Trophoblast cell (in vitro differentiated cells and primary cell): ENCODE measurements at regions not wholly inside any gene's neighbourhood (a gene's known extent, or its start where the extent isn't known, plus 50 kb on each side); places are given as distances from the start of the nearest gene placed in this dataset.
A peak's percentile ranks its signal among the peaks of the same experiment; 100 is the strongest.

Experiments
- DNase-seq, 2 donors: peaks; one replicate each; pipeline ENCODE4 v3.0.0-alpha.2; 2016
- H2AFZ ChIP-seq: 2 replicates; pipeline ENCODE4 v1.6.1; 2013; ENCODE audit warnings: low read length, moderate library complexity, mild to moderate bottlenecking; ENCODE audit not compliant: insufficient read depth, poor library complexity
- H2AK5ac ChIP-seq: 2 replicates; pipeline ENCODE4 v1.6.1; 2013; ENCODE audit warnings: mild to moderate bottlenecking, low read length
- H2BK120ac ChIP-seq: 2 replicates; pipeline ENCODE4 v1.6.1; 2013; ENCODE audit warnings: low read length, mild to moderate bottlenecking, moderate library complexity; ENCODE audit not compliant: insufficient read depth, poor library complexity
- H2BK12ac ChIP-seq: 2 replicates; pipeline ENCODE4 v1.6.1; 2013; ENCODE audit warnings: mild to moderate bottlenecking, low read length, moderate library complexity
- H2BK5ac ChIP-seq: 2 replicates; pipeline ENCODE4 v1.6.1; 2013; ENCODE audit warnings: low read length, low read depth, moderate library complexity, mild to moderate bottlenecking; ENCODE audit not compliant: poor library complexity
- H3K14ac ChIP-seq: 2 replicates; pipeline ENCODE4 v1.6.1; 2013; ENCODE audit warnings: mild to moderate bottlenecking, low read length
- H3K18ac ChIP-seq: 2 replicates; pipeline ENCODE4 v1.6.1; 2013; ENCODE audit warnings: mild to moderate bottlenecking, low read length
- H3K23ac ChIP-seq: 2 replicates; pipeline ENCODE4 v1.6.1; 2013; ENCODE audit warnings: low read length
- H3K27ac ChIP-seq: 2 replicates; pipeline ENCODE4 v1.5.1; 2013; ENCODE audit warnings: low read depth, mild to moderate bottlenecking, inconsistent platforms, low read length, moderate library complexity
- H3K27me3 ChIP-seq: 2 replicates; pipeline ENCODE4 v1.6.1; 2013; ENCODE audit warnings: inconsistent platforms, mild to moderate bottlenecking, low read length, moderate library complexity; ENCODE audit not compliant: insufficient read depth
- H3K36me3 ChIP-seq, 2 experiments: 1 replicate in 1 of 2; 2 replicates in 1 of 2; pipeline ENCODE4 v1.6.1; 2013; ENCODE audit warnings: low read length in 2 of 2, mild to moderate bottlenecking in 2 of 2, moderate library complexity in 1 of 2; ENCODE audit not compliant: insufficient read depth in 2 of 2, control insufficient read depth in 1 of 2
- H3K4ac ChIP-seq: 2 replicates; pipeline ENCODE4 v1.6.1; 2013; ENCODE audit warnings: low read depth, mild to moderate bottlenecking, low read length, moderate library complexity
- H3K4me1 ChIP-seq, 2 experiments: 1 replicate in 1 of 2; 2 replicates in 1 of 2; pipeline ENCODE4 v1.6.1; 2013; ENCODE audit warnings: low read length in 2 of 2, mild to moderate bottlenecking in 2 of 2, moderate library complexity in 1 of 2; ENCODE audit not compliant: insufficient read depth in 2 of 2, control insufficient read depth in 1 of 2
- H3K4me2 ChIP-seq: 2 replicates; pipeline ENCODE4 v1.6.1; 2013; ENCODE audit warnings: inconsistent platforms, mild to moderate bottlenecking, low read length, moderate library complexity
- H3K4me3 ChIP-seq: 2 replicates; pipeline ENCODE4 v1.5.1; 2013; ENCODE audit warnings: mild to moderate bottlenecking, low read depth, low read length, inconsistent platforms
- H3K79me1 ChIP-seq: one replicate; pipeline ENCODE4 v1.6.1; 2013; ENCODE audit warnings: low read length
- H3K79me2 ChIP-seq: 2 replicates; pipeline ENCODE4 v1.6.1; 2013; ENCODE audit warnings: low read length, mild to moderate bottlenecking; ENCODE audit not compliant: control insufficient read depth, insufficient read depth, poor library complexity
- H3K9ac ChIP-seq: 2 replicates; pipeline ENCODE4 v1.6.1; 2013; ENCODE audit warnings: mild to moderate bottlenecking, low read length
- H3K9me3 ChIP-seq: 2 replicates; pipeline ENCODE4 v1.6.1; 2013; ENCODE audit warnings: low read depth, mild to moderate bottlenecking, control low read depth, inconsistent platforms, low read length; ENCODE audit not compliant: insufficient read depth
- H4K12ac ChIP-seq: 2 replicates; pipeline ENCODE4 v1.6.1; 2013; ENCODE audit warnings: low read depth, mild to moderate bottlenecking, low read length, moderate library complexity
- H4K8ac ChIP-seq: 2 replicates; pipeline ENCODE4 v1.6.1; 2013; ENCODE audit warnings: low read depth, mild to moderate bottlenecking, low read length, moderate library complexity
- H4K91ac ChIP-seq: one replicate; pipeline ENCODE4 v1.6.1; 2013; ENCODE audit warnings: low read depth, mild to moderate bottlenecking, low read length, moderate library complexity
- WGBS: extraction: QIAGEN DNeasy Blood & Tissue Kit; methylation state at CpG from one replicate; pipeline ENCODE4 v1.1.7; 2013; ENCODE audit warnings: missing lambda C conversion rate; ENCODE audit not compliant: insufficient read length, insufficient coverage; ENCODE audit errors: extremely low coverage; 5-methylcytosine and 5-hydroxymethylcytosine counted together

GRCh38 chr15:98514034-98514622, 134.2 kb upstream of the IGF1R start:
- DNase-seq = no peak
- Histone ChIP-seq H3K9me3 (no peaks in the 10 kb centered on the region), H3K27me3 (no peaks in the 10 kb centered on the region), H2BK5ac (no peak overlapping the region), H3K4me1 (no peaks in the 10 kb centered on the region), H2BK120ac (no peak overlapping the region), H4K91ac (no peak overlapping the region), H3K36me3 (no peaks in the 10 kb centered on the region), H3K27ac (no peak overlapping the region), H3K4ac (no peak overlapping the region), H3K4me2 (no peak overlapping the region), H3K18ac (no peak overlapping the region), H4K8ac (no peak overlapping the region), H3K14ac (no peak overlapping the region), H2BK12ac (no peak overlapping the region), H3K4me3 (no peak overlapping the region), H2AK5ac (no peak overlapping the region), H3K79me1 (no peaks in the 10 kb centered on the region), H3K79me2 (no peaks in the 10 kb centered on the region), H2AFZ (no peak overlapping the region), H3K23ac (no peak overlapping the region), H3K9ac (no peak overlapping the region), H4K12ac (no peak overlapping the region)
- no CpG with 5 or more reads among the region's 11 CpGs for WGBS

GRCh38 chr15:98518823-98519561, 129.3 kb upstream of the IGF1R start:
- Histone ChIP-seq H2AFZ (no peak overlapping the region), H3K9ac (no peak overlapping the region), H3K4me1 (no peaks in the 10 kb centered on the region), H3K14ac (no peak overlapping the region), H3K36me3 (no peaks in the 10 kb centered on the region), H4K91ac (no peak overlapping the region), H3K4me2 (no peak overlapping the region), H3K18ac (no peak overlapping the region), H2AK5ac (no peak overlapping the region), H4K12ac (no peak overlapping the region), H3K27ac (no peak overlapping the region), H3K23ac (no peak overlapping the region), H3K79me2 (no peaks in the 10 kb centered on the region), H2BK5ac (no peak overlapping the region), H2BK12ac (no peak overlapping the region), H3K27me3 (no peaks in the 10 kb centered on the region), H2BK120ac (no peak overlapping the region), H3K4me3 (no peak overlapping the region), H3K9me3 (no peaks in the 10 kb centered on the region), H3K79me1 (no peaks in the 10 kb centered on the region), H4K8ac (no peak overlapping the region), H3K4ac (no peak overlapping the region)
- no CpG with 5 or more reads among the region's 19 CpGs for WGBS
- peak; percentile 41 to 89 for DNase-seq

- H2AK5ac ChIP-seq = no peak overlapping the region
- H3K9ac ChIP-seq = no peak overlapping the region
- no peak overlapping the region for H2BK5ac ChIP-seq
- H3K4me3 ChIP-seq = no peak overlapping the region
- H3K4me1 ChIP-seq = no peaks in the 10 kb centered on the region
- no peak for DNase-seq
- H4K8ac ChIP-seq = no peak overlapping the region
- no peaks in the 10 kb centered on the region for H3K79me1 ChIP-seq
- no CpG with 5 or more reads among the region's 10 CpGs for WGBS
- H3K14ac ChIP-seq = no peak overlapping the region
- H3K9me3 ChIP-seq = no peaks in the 10 kb centered on the region
- no peaks in the 10 kb centered on the region for H3K27me3 ChIP-seq
- no peak overlapping the region for H2BK120ac ChIP-seq
- no peaks in the 10 kb centered on the region for H3K36me3 ChIP-seq
- H3K27ac ChIP-seq = no peak overlapping the region
- H3K23ac ChIP-seq = no peak overlapping the region
- no peak overlapping the region for H2BK12ac ChIP-seq
- H3K4ac ChIP-seq = no peak overlapping the region
- no peak overlapping the region for H2AFZ ChIP-seq
- no peak overlapping the region for H3K18ac ChIP-seq
- no peak overlapping the region for H4K91ac ChIP-seq
- no peaks in the 10 kb centered on the region for H3K79me2 ChIP-seq
- H3K4me2 ChIP-seq = no peak overlapping the region
- no peak overlapping the region for H4K12ac ChIP-seq
Observed at GRCh38 chr15:98519767-98520550, 128.4 kb upstream of the IGF1R start.

- Histone ChIP-seq H3K79me1 (no peaks in the 10 kb centered on the region), H3K14ac (no peak overlapping the region), H3K27me3 (no peaks in the 10 kb centered on the region), H3K9me3 (no peaks in the 10 kb centered on the region), H3K36me3 (no peaks in the 10 kb centered on the region), H3K27ac (no peak overlapping the region), H2BK120ac (no peak overlapping the region), H3K4ac (no peak overlapping the region), H3K23ac (no peak overlapping the region), H2BK12ac (no peak overlapping the region), H4K91ac (no peak overlapping the region), H2AFZ (no peak overlapping the region), H3K4me1 (no peaks in the 10 kb centered on the region), H2AK5ac (no peak overlapping the region), H4K8ac (no peak overlapping the region), H3K4me3 (peak overlapping the region; percentile 28), H3K79me2 (no peaks in the 10 kb centered on the region), H4K12ac (no peak overlapping the region), H3K4me2 (no peak overlapping the region), H3K18ac (no peak overlapping the region), H2BK5ac (no peak overlapping the region), H3K9ac (no peak overlapping the region)
- WGBS = no CpG with 5 or more reads among the region's 5 CpGs
- DNase-seq = no peak
Observed at GRCh38 chr15:98522127-98522526, 126.2 kb upstream of the IGF1R start.
